Hematopoietic multipotent progenitor cell treated with erythropoietin and hydrocortisone succinate and interleukin-3 and kit ligand, for 6 days (in vitro differentiated cells): ENCODE measurements at regions not wholly inside any gene's neighbourhood (a gene's known extent, or its start where the extent isn't known, plus 50 kb on each side); places are given as distances from the start of the nearest gene placed in this dataset.

ENCODE experiments used
- DNase-seq: peaks from one replicate; pipeline ENCODE4 v3.0.0-alpha.2; 2015

- DNase-seq = no peak
Observed at GRCh38 chr20:12763406-12763805, 245.4 kb upstream of the SPTLC3 start.

GRCh38 chr20:12764053-12764452, 244.7 kb upstream of the SPTLC3 start:
- DNase-seq = no peak

- DNase-seq = no peak
Observed at GRCh38 chr20:12764851-12765250, 243.9 kb upstream of the SPTLC3 start.

GRCh38 chr20:12773936-12774335, 234.8 kb upstream of the SPTLC3 start:
- no peak for DNase-seq

GRCh38 chr20:12775041-12775440, 233.7 kb upstream of the SPTLC3 start:
- no peak for DNase-seq

GRCh38 chr20:12777016-12777415, 231.8 kb upstream of the SPTLC3 start:
- no peak for DNase-seq

GRCh38 chr20:12786276-12786675, 222.5 kb upstream of the SPTLC3 start:
- DNase-seq = no peak

- no peak for DNase-seq
Observed at GRCh38 chr20:12788632-12789299, 220.0 kb upstream of the SPTLC3 start.

- DNase-seq = no peak
Observed at GRCh38 chr20:12790859-12791258, 217.9 kb upstream of the SPTLC3 start.

- no peak for DNase-seq
Observed at GRCh38 chr20:12798286-12798685, 210.5 kb upstream of the SPTLC3 start.

- no peak for DNase-seq
Observed at GRCh38 chr20:12808006-12808567, 200.7 kb upstream of the SPTLC3 start.

GRCh38 chr20:12815231-12815768, 193.5 kb upstream of the SPTLC3 start:
- no peak for DNase-seq

GRCh38 chr20:12815778-12816408, 192.9 kb upstream of the SPTLC3 start:
- no peak for DNase-seq

- no peak for DNase-seq
Observed at GRCh38 chr20:12821249-12821648, 187.5 kb upstream of the SPTLC3 start.

- DNase-seq = no peak
Observed at GRCh38 chr20:12823734-12824133, 185.0 kb upstream of the SPTLC3 start.

- DNase-seq = no peak
Observed at GRCh38 chr20:12824328-12825225, 184.2 kb upstream of the SPTLC3 start.

GRCh38 chr20:12825226-12825595, 183.6 kb upstream of the SPTLC3 start:
- no peak for DNase-seq

GRCh38 chr20:12827816-12828385, 180.9 kb upstream of the SPTLC3 start:
- no peak for DNase-seq

GRCh38 chr20:12829170-12829569, 179.6 kb upstream of the SPTLC3 start:
- no peak for DNase-seq

GRCh38 chr20:12833861-12834260, 174.9 kb upstream of the SPTLC3 start:
- no peak for DNase-seq

- DNase-seq = no peak
Observed at GRCh38 chr20:12835999-12836398, 172.8 kb upstream of the SPTLC3 start.

- no peak for DNase-seq
Observed at GRCh38 chr20:12837646-12838045, 171.1 kb upstream of the SPTLC3 start.
